ENCODE measurements at regions not wholly inside any gene's neighbourhood (a gene's known extent, or its start where the extent isn't known, plus 50 kb on each side); places are given as distances from the start of the nearest gene placed in this dataset.

DNA sequence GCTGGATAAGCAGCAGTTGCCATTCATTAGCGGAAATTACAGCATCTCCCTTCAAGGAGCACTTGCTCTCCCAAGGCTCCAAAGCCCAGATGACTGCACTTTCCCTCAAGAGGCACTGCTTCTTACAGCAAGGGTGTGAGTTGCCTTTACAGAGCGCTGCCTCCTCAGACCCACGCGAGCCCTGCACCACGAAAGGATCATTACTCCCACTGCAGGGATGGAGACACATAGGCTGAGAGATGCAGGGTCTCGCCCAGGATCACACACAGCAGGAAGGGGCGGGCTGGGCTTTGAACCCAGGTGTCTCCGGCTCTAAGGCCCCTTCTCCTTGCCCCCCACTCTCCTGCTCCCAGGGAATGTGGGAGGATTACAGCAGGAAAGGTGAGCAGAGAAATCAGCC is 405.5 kb downstream of the MATN1 start:
- DNase-seq (no peak), ATAC-seq (replicated peaks in 1 of 2) (no peak)
- no peaks in the 10 kb centered on the region for H3K36me3 Mint-ChIP-seq (ENCODE audit: insufficient read depth in 2 of 2)
- no peak overlapping the region for H3K27ac Mint-ChIP-seq
- H3K27me3 Mint-ChIP-seq (ENCODE audit: low read depth) = peaks cover 15% of the 10 kb centered on the region
- H3K4me1 Mint-ChIP-seq (ENCODE audit: low read depth) = no peaks in the 10 kb centered on the region
- no peak overlapping the region for H3K4me3 Mint-ChIP-seq
- no peaks in the 10 kb centered on the region for H3K9me3 Mint-ChIP-seq

DNA sequence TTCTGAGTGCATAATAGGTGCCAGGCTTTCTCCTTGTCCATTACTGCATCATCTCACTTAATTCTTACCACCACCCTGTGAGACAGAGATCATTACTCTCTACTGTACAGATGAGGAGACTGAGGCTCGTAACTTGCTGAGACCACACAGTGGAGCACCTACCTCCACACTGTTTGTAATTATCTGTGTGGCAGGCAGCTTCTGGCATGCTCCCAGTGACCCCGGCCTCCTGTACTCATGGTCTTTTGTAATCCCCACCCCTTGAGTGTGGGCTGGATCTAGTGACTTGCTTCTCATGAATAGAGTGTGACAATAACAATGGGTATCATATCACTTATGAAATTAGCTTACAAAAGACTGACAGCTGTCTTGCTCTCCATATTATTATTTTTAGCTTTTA is 407.3 kb downstream of the MATN1 start:
- no peak overlapping the region for H3K4me3 Mint-ChIP-seq
- DNase-seq (no peak), ATAC-seq (replicated peaks in 1 of 2) (no peak)
- H3K27ac Mint-ChIP-seq = no peak overlapping the region
- H3K36me3 Mint-ChIP-seq (ENCODE audit: insufficient read depth in 2 of 2) = no peaks in the 10 kb centered on the region
- H3K27me3 Mint-ChIP-seq (ENCODE audit: low read depth) = peaks cover 19% of the 10 kb centered on the region
- H3K9me3 Mint-ChIP-seq = no peaks in the 10 kb centered on the region
- H3K4me1 Mint-ChIP-seq (ENCODE audit: low read depth) = no peaks in the 10 kb centered on the region

DNA sequence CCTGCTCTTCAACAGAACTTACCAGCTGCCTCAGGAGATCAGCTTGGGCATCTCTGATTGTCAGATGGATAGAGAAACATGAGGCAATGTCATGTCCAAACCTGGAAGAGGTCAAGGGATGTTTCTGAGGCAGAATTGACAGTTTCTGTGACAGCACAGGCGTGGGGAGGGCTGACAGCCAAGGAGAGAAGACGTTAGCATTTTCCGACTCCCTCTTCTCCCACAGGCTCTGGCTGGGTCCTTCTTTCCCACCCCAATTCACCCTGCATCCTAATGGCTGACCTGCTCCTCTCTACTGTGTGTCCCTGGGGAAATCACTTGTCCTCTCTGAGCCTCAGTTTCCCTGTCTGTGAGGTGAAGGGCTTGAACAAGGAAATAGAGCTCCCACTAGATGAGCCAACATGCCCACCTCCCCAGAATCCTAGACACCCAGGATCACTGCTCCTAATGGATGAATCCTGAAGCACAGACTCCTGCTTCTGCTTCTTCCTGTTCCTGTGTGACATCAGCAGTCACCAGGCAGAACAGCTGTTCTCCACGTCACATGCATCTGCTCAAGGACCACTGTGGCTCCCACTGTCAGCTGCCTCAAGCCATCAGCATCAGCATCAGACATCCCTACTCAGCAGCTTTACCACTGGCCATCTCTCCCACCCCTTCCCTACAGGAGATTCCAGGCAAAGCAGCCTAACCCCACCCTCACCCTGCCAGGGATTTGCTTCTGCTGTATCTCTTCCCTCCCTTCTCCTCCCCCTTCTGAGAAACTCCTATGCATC is 408.0 kb downstream of the MATN1 start:
- no peak overlapping the region for H3K4me3 Mint-ChIP-seq
- no peak overlapping the region for H3K27ac Mint-ChIP-seq
- DNase-seq = no peak
- ATAC-seq (replicated peaks in 1 of 2) = no peak
- H3K36me3 Mint-ChIP-seq (ENCODE audit: insufficient read depth in 2 of 2) = no peaks in the 10 kb centered on the region
- H3K4me1 Mint-ChIP-seq (ENCODE audit: low read depth) = no peaks in the 10 kb centered on the region
- H3K27me3 Mint-ChIP-seq (ENCODE audit: low read depth) = peaks cover 19% of the 10 kb centered on the region
- no peaks in the 10 kb centered on the region for H3K9me3 Mint-ChIP-seq

DNA sequence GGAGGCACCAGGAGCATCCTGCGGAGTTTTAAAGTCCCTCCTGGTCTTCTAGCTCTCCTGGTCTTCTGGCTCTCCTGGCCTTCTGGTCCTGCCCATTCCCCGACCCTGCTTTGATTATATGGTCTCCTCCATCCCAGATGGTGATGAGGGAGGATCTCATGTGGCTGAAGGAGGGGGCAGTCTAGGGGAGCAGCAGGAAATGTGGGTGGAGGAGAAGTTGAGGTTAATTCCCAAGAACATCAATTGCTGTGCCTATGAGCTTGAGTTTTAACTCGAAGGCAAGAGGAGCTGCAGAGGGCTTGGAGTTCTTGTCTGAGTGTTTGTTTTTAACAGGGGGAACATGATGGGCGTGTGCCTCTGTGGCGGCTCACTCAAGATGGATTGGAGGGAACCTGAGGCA is 408.8 kb downstream of the MATN1 start:
- Mint-ChIP-seq H3K4me1 (ENCODE audit: low read depth) (no peaks in the 10 kb centered on the region), H3K9me3 (no peaks in the 10 kb centered on the region), H3K27me3 (ENCODE audit: low read depth) (peaks cover 19% of the 10 kb centered on the region), H3K27ac (no peak overlapping the region), H3K36me3 (ENCODE audit: insufficient read depth in 2 of 2) (no peaks in the 10 kb centered on the region), H3K4me3 (no peak overlapping the region)
- no peak for DNase-seq
- no peak for ATAC-seq (replicated peaks in 1 of 2)

GRCh38 chr1:30313584-30313983 is 409.8 kb downstream of the MATN1 start:
- Mint-ChIP-seq H3K9me3 (no peaks in the 10 kb centered on the region), H3K36me3 (ENCODE audit: insufficient read depth in 2 of 2) (no peaks in the 10 kb centered on the region), H3K4me1 (ENCODE audit: low read depth) (no peaks in the 10 kb centered on the region), H3K27me3 (ENCODE audit: low read depth) (peaks cover 19% of the 10 kb centered on the region), H3K27ac (no peak overlapping the region), H3K4me3 (no peak overlapping the region)
- DNase-seq = no peak
- ATAC-seq (replicated peaks in 1 of 2) = no peak

DNA sequence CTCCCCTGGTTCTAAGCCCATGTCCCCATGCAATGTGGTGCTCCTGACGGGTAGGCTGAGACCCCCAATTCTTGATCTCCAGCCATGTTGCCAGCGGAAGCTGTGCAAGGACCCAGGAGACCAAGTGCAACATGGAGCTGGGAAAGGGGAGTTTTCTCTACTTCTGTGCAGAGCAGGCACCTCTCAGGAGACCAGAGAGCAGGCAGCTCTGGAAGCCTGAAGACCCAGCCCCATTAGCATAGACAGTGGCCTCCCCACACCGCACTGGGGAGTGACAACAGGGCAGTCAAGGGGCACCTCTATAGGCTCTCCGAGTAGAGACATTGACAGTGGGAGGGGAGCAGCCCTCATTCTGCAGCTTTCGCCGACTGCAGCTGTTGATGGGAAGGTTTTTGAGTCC is 410.2 kb downstream of the MATN1 start:
- no peaks in the 10 kb centered on the region for H3K4me1 Mint-ChIP-seq (ENCODE audit: low read depth)
- peaks cover 19% of the 10 kb centered on the region for H3K27me3 Mint-ChIP-seq (ENCODE audit: low read depth)
- ATAC-seq (replicated peaks in 1 of 2) (no peak), DNase-seq (no peak)
- H3K4me3 Mint-ChIP-seq = no peak overlapping the region
- H3K27ac Mint-ChIP-seq = no peak overlapping the region
- H3K36me3 Mint-ChIP-seq (ENCODE audit: insufficient read depth in 2 of 2) = no peaks in the 10 kb centered on the region
- H3K9me3 Mint-ChIP-seq = no peaks in the 10 kb centered on the region

GRCh38 chr1:30312226-30312625 is 411.2 kb downstream of the MATN1 start:
- H3K4me3 Mint-ChIP-seq = no peak overlapping the region
- no peak for DNase-seq
- no peak overlapping the region for H3K27ac Mint-ChIP-seq
- no peak for ATAC-seq (replicated peaks in 1 of 2)
- H3K27me3 Mint-ChIP-seq (ENCODE audit: low read depth) = peaks cover 19% of the 10 kb centered on the region
- H3K9me3 Mint-ChIP-seq = no peaks in the 10 kb centered on the region
- no peaks in the 10 kb centered on the region for H3K36me3 Mint-ChIP-seq (ENCODE audit: insufficient read depth in 2 of 2)
- no peaks in the 10 kb centered on the region for H3K4me1 Mint-ChIP-seq (ENCODE audit: low read depth)

DNA sequence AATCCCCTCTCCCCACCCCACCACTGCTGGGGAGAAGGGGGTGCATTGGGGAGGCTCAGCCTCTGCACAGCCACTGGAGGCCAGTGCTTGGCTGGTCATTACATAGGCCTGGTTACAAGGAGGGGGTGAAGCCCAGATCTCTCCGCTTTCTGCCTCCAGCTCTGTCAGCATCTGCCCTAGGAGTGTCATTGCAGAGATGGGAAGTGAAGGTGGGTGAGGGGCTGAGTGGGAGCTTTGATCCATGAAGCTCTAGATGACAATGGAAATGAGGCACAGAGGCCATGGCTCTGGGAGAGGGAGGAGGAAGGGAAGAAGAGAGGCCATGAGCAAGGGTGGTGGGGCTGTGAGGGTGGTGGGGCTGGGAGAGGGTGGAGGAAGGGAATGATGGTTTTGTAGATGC is 411.6 kb downstream of the MATN1 start:
- Mint-ChIP-seq H3K9me3 (no peaks in the 10 kb centered on the region), H3K36me3 (ENCODE audit: insufficient read depth in 2 of 2) (no peaks in the 10 kb centered on the region), H3K4me1 (ENCODE audit: low read depth) (no peaks in the 10 kb centered on the region), H3K4me3 (no peak overlapping the region), H3K27me3 (ENCODE audit: low read depth) (peaks cover 20% of the 10 kb centered on the region), H3K27ac (no peak overlapping the region)
- ATAC-seq (replicated peaks in 1 of 2) (no peak), DNase-seq (no peak)

DNA sequence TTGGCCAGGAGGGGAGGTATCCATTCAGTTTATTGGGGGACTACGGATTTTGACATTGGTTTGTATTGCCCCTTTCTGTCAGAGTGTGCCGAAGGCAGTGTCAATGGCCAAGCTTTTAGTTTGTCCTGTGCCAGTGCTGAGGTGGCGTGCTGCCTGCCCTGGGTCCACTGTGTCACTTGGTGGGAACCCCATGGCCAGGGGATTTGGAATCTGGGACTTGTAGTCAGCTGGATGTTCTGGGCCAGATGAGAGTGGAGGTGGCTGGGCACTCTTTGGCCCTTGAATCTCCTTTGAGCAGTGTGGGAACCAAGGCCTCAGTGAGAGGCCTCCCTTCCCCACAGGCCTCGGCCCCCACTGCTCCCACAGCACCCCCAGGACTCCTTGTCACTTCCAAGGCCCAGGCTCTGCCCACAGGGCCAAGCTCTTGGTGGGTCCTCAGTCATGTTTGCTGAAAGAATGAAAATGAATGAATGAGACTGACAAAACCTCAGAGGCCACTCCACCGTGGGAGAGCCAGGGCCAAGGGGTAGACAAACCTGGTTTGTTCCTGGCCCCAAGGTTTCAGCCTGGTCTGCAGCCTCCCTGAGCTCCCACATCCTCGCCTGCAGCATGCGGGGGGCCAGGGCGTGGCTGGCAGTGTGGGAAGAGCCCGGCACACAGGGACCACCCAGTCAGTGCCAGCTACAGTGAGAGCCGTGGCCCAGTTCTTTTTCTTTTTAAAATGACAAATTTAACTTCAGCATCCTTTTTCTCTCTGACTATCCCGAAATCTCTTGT is 412.2 kb downstream of the MATN1 start:
- no peak for DNase-seq
- H3K4me3 Mint-ChIP-seq = no peak overlapping the region
- H3K36me3 Mint-ChIP-seq (ENCODE audit: insufficient read depth in 2 of 2) = no peaks in the 10 kb centered on the region
- H3K9me3 Mint-ChIP-seq = no peaks in the 10 kb centered on the region
- H3K27ac Mint-ChIP-seq = no peak overlapping the region
- ATAC-seq (replicated peaks in 1 of 2) = no peak
- H3K4me1 Mint-ChIP-seq (ENCODE audit: low read depth) = no peaks in the 10 kb centered on the region
- H3K27me3 Mint-ChIP-seq (ENCODE audit: low read depth) = peaks cover 23% of the 10 kb centered on the region

- no peak for ATAC-seq (replicated peaks in 1 of 2)
- Mint-ChIP-seq H3K27ac (no peak overlapping the region), H3K9me3 (no peaks in the 10 kb centered on the region), H3K27me3 (ENCODE audit: low read depth) (peaks cover 41% of the 10 kb centered on the region), H3K36me3 (ENCODE audit: insufficient read depth in 2 of 2) (no peaks in the 10 kb centered on the region), H3K4me1 (ENCODE audit: low read depth) (no peaks in the 10 kb centered on the region), H3K4me3 (no peak overlapping the region)
- DNase-seq = no peak
Observed at GRCh38 chr1:30307182-30307581, 416.2 kb downstream of the MATN1 start.

GRCh38 chr1:30305519-30305918 is 417.9 kb downstream of the MATN1 start:
- Mint-ChIP-seq H3K27me3 (ENCODE audit: low read depth) (peaks cover 38% of the 10 kb centered on the region), H3K27ac (no peak overlapping the region), H3K9me3 (no peaks in the 10 kb centered on the region), H3K4me1 (ENCODE audit: low read depth) (no peaks in the 10 kb centered on the region), H3K4me3 (no peak overlapping the region), H3K36me3 (ENCODE audit: insufficient read depth in 2 of 2) (no peaks in the 10 kb centered on the region)
- DNase-seq = no peak
- no peak for ATAC-seq (replicated peaks in 1 of 2)

GRCh38 chr1:30305061-30305460 is 418.3 kb downstream of the MATN1 start:
- no peaks in the 10 kb centered on the region for H3K9me3 Mint-ChIP-seq
- DNase-seq (no peak), ATAC-seq (replicated peaks in 1 of 2) (no peak)
- no peaks in the 10 kb centered on the region for H3K4me1 Mint-ChIP-seq (ENCODE audit: low read depth)
- no peak overlapping the region for H3K4me3 Mint-ChIP-seq
- peaks cover 40% of the 10 kb centered on the region for H3K27me3 Mint-ChIP-seq (ENCODE audit: low read depth)
- no peaks in the 10 kb centered on the region for H3K36me3 Mint-ChIP-seq (ENCODE audit: insufficient read depth in 2 of 2)
- H3K27ac Mint-ChIP-seq = no peak overlapping the region

GRCh38 chr1:30304080-30304479 is 419.3 kb downstream of the MATN1 start:
- DNase-seq (no peak), ATAC-seq (replicated peaks in 1 of 2) (no peak)
- Mint-ChIP-seq H3K4me3 (no peak overlapping the region), H3K36me3 (ENCODE audit: insufficient read depth in 2 of 2) (no peaks in the 10 kb centered on the region), H3K27me3 (ENCODE audit: low read depth) (peaks cover 47% of the 10 kb centered on the region), H3K4me1 (ENCODE audit: low read depth) (no peaks in the 10 kb centered on the region), H3K27ac (no peak overlapping the region), H3K9me3 (no peaks in the 10 kb centered on the region)

DNA sequence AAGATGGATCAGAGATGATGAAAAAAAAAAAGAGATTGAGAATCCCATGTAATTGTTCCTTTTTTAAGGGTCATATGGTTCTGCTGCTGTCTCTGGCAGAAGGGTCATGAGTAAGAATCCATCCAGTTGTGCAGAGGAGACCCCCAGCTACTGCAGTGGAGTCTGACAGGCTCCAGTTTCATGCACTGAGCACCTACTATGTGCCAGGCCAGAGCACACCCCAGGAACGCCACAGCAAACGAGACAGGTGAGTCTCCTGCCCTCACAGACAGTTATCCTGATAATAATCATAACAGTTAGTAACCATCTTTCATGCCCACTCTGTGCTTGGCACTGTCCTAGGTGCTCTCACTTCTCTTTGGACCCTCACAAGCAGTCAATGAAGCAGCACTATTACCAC is 420.0 kb downstream of the MATN1 start:
- peaks cover 47% of the 10 kb centered on the region for H3K27me3 Mint-ChIP-seq (ENCODE audit: low read depth)
- ATAC-seq (replicated peaks in 1 of 2) (no peak), DNase-seq (no peak)
- no peaks in the 10 kb centered on the region for H3K9me3 Mint-ChIP-seq
- H3K4me1 Mint-ChIP-seq (ENCODE audit: low read depth) = no peaks in the 10 kb centered on the region
- H3K27ac Mint-ChIP-seq = no peak overlapping the region
- H3K4me3 Mint-ChIP-seq = no peak overlapping the region
- H3K36me3 Mint-ChIP-seq (ENCODE audit: insufficient read depth in 2 of 2) = no peaks in the 10 kb centered on the region

Data from activated T-cell treated with anti-CD3 and anti-CD28 coated beads, Interleukin-2, amount 50 U/mL, for 72 hours (primary cell).